H1 (cell line): ENCODE measurements at regions not wholly inside any gene's neighbourhood (a gene's known extent, or its start where the extent isn't known, plus 50 kb on each side); places are given as distances from the start of the nearest gene placed in this dataset.

Experiments used
- CTCF ChIA-PET: fragments of 300-600 bp; sonication (Branson Sonifier 250); formaldehyde crosslinking; loops from one replicate; lab custom pipeline; 2021; ENCODE audit not compliant: partially characterized antibody; lab: Charles Lee
- POLR2A ChIA-PET: fragments of 300-600 bp; sonication (Branson Sonifier 250); formaldehyde crosslinking; loops from one replicate; lab custom pipeline; 2021; ENCODE audit warnings: inconsistent platforms; ENCODE audit not compliant: partially characterized antibody; lab: Charles Lee
- DNase-seq, 2 experiments: peaks; one replicate each; pipeline versions ENCODE4 v3.0.0 to v3.0.0-alpha.2; 2010 to 2022; ENCODE audit warnings: low spot score in 2 of 2, low read depth in 1 of 2, mixed read lengths in 1 of 2
- FAIRE-seq: peaks from 2 replicates; lab custom pipeline; 2011; peaks lifted over from hg19 to GRCh38; lab: Jason Lieb, UNC
- H2AFZ ChIP-seq: 2 replicates; pipeline ENCODE4 v1.8.1; 2012; ENCODE audit warnings: low read length, inconsistent platforms
- H2AK5ac ChIP-seq: 2 replicates; pipeline ENCODE4 v1.6.1; 2013; ENCODE audit warnings: low read depth, low read length
- H2BK120ac ChIP-seq: replicated peaks from 2 replicates; pipeline ENCODE3; 2013; ENCODE audit warnings: low read depth, low read length, inconsistent platforms
- H2BK12ac ChIP-seq: 2 replicates; pipeline ENCODE4 v1.6.1; 2013; ENCODE audit warnings: low read depth, low read length
- H2BK15ac ChIP-seq: 2 replicates; pipeline ENCODE4 v1.6.1; 2013; ENCODE audit warnings: low read length
- H2BK20ac ChIP-seq: 2 replicates; pipeline ENCODE4 v1.6.1; 2013; ENCODE audit warnings: low read length
- H2BK5ac ChIP-seq: 2 replicates; pipeline ENCODE4 v1.6.1; 2013; ENCODE audit warnings: low read depth, low read length
- H3K14ac ChIP-seq: 2 replicates; pipeline ENCODE4 v1.6.1; 2013; ENCODE audit warnings: inconsistent platforms; ENCODE audit not compliant: insufficient read length
- H3K18ac ChIP-seq: 2 replicates; pipeline ENCODE4 v1.6.1; 2013; ENCODE audit warnings: low read length; ENCODE audit errors: extremely low read depth
- H3K23ac ChIP-seq: 2 replicates; pipeline ENCODE4 v1.6.1; 2013; ENCODE audit warnings: inconsistent platforms; ENCODE audit not compliant: insufficient read length
- H3K23me2 ChIP-seq: 2 replicates; pipeline ENCODE4 v1.6.1; 2013; ENCODE audit warnings: low read depth, low read length
- H3K27ac ChIP-seq: 2 replicates; pipeline ENCODE4 v1.6.1; 2011; ENCODE audit warnings: low read depth, low read length, inconsistent platforms
- H3K27me3 ChIP-seq, 4 experiments: replicated peaks in 1 of 4; 1 replicate in 1 of 4; 2 replicates in 3 of 4; pipeline versions ENCODE4 v1.6.1 to v1.8.1; 2011 to 2013; ENCODE audit warnings: low read length in 3 of 4, mild to moderate bottlenecking in 3 of 4, inconsistent platforms in 2 of 4, mixed read lengths in 2 of 4, moderate library complexity in 1 of 4; ENCODE audit not compliant: control insufficient read depth in 3 of 4, insufficient read depth in 3 of 4; ENCODE audit errors: extremely low read depth in 1 of 4
- H3K36me3 ChIP-seq, 4 experiments: 2 replicates each; pipeline versions ENCODE4 v1.6.1 to v1.8.1; 2011 to 2013; ENCODE audit warnings: mild to moderate bottlenecking in 4 of 4, low read length in 3 of 4, moderate library complexity in 2 of 4, control low read depth in 1 of 4, inconsistent platforms in 1 of 4; ENCODE audit not compliant: insufficient read depth in 4 of 4, control insufficient read depth in 2 of 4
- H3K4ac ChIP-seq: replicated peaks from 2 replicates; pipeline ENCODE3; 2013; ENCODE audit warnings: low read length, low read depth, mixed read lengths, inconsistent platforms; ENCODE audit not compliant: insufficient read length
- H3K4me1 ChIP-seq, 4 experiments: replicated peaks in 1 of 4; 1 replicate in 1 of 4; 2 replicates in 3 of 4; pipeline versions ENCODE4 v1.6.1 to v1.8.1; 2011 to 2013; ENCODE audit warnings: low read length in 3 of 4, inconsistent platforms in 2 of 4, mixed read lengths in 1 of 4; ENCODE audit not compliant: insufficient read depth in 4 of 4, control insufficient read depth in 3 of 4
- H3K4me2 ChIP-seq, 2 experiments: 2 replicates each; pipeline versions ENCODE4 v1.6.1 to v1.8.1; 2011 to 2013; ENCODE audit warnings: low read depth in 2 of 2, low read length in 2 of 2, control low read depth in 1 of 2, inconsistent platforms in 1 of 2, mild to moderate bottlenecking in 1 of 2; ENCODE audit not compliant: insufficient read depth in 1 of 2
- H3K4me3 ChIP-seq, 4 experiments: fragments of 200-600, 300-600 bp in 1 of 4; sonication (generic), shearing (Covaris generic), sonication (Bioruptor Twin) in 1 of 4; 2 replicates each; pipeline versions ENCODE4 v1.5.1 to v1.8.1; 2011 to 2016; ENCODE audit warnings: low read length in 4 of 4, low read depth in 3 of 4, control low read depth in 2 of 4, inconsistent platforms in 2 of 4, mild to moderate bottlenecking in 2 of 4, mixed read lengths in 1 of 4, moderate library complexity in 1 of 4; ENCODE audit not compliant: insufficient read depth in 2 of 4; ENCODE audit errors: extremely low read depth in 1 of 4
- H3K56ac ChIP-seq: replicated peaks from 2 replicates; pipeline ENCODE3; 2013; ENCODE audit warnings: low read depth, mild to moderate bottlenecking, mixed read lengths, low read length, inconsistent platforms; ENCODE audit not compliant: insufficient read length
- H3K79me1 ChIP-seq: 2 replicates; pipeline ENCODE4 v1.6.1; 2013; ENCODE audit warnings: low read depth, low read length, control low read depth
- H3K79me2 ChIP-seq, 2 experiments: 2 replicates each; pipeline versions ENCODE4 v1.6.1 to v1.8.1; 2012 to 2013; ENCODE audit warnings: low read length in 2 of 2, mild to moderate bottlenecking in 2 of 2, inconsistent platforms in 1 of 2; ENCODE audit not compliant: insufficient read depth in 2 of 2, control insufficient read depth in 1 of 2
- H3K9ac ChIP-seq, 4 experiments: replicated peaks in 1 of 4; 1 replicate in 1 of 4; 2 replicates in 3 of 4; pipeline versions ENCODE4 v1.6.1 to v1.8.1; 2011 to 2013; ENCODE audit warnings: low read depth in 3 of 4, low read length in 3 of 4, control low read depth in 2 of 4, mild to moderate bottlenecking in 2 of 4, moderate library complexity in 2 of 4, inconsistent platforms in 1 of 4; ENCODE audit errors: extremely low read depth in 1 of 4
- H3K9me3 ChIP-seq, 2 experiments: 2 replicates each; pipeline versions ENCODE4 v1.6.1 to v1.8.1; 2012 to 2013; ENCODE audit warnings: mild to moderate bottlenecking in 2 of 2, moderate library complexity in 2 of 2, control low read depth in 1 of 2, inconsistent platforms in 1 of 2, low read depth in 1 of 2, low read length in 1 of 2, mixed read lengths in 1 of 2; ENCODE audit not compliant: insufficient read depth in 2 of 2
- H4K20me1 ChIP-seq, 2 experiments: replicated peaks in 1 of 2; 2 replicates each; pipeline versions ENCODE3 to v1.8.1; 2011 to 2013; ENCODE audit warnings: inconsistent platforms in 2 of 2, low read length in 2 of 2, mild to moderate bottlenecking in 1 of 2; ENCODE audit not compliant: insufficient read depth in 2 of 2, control insufficient read depth in 1 of 2
- H4K5ac ChIP-seq: 2 replicates; pipeline ENCODE4 v1.6.1; 2013; ENCODE audit warnings: low read length, low read depth, mixed read lengths, inconsistent platforms; ENCODE audit not compliant: insufficient read length
- H4K8ac ChIP-seq: 2 replicates; pipeline ENCODE4 v1.8.0; 2013; ENCODE audit warnings: mild to moderate bottlenecking, moderate library complexity, low read length, inconsistent platforms; ENCODE audit not compliant: insufficient read depth; ENCODE audit errors: extremely low read depth
- H4K91ac ChIP-seq: replicated peaks from 2 replicates; pipeline ENCODE3; 2013; ENCODE audit warnings: low read length, mixed read lengths, inconsistent platforms; ENCODE audit not compliant: insufficient read length
- E2F6 ChIP-seq: IDR thresholded peaks from 2 replicates; pipeline ENCODE4 v1.6.1; 2012; ENCODE audit warnings: inconsistent platforms
- KDM5A ChIP-seq: fragments of 200-600 bp; IDR thresholded peaks from 2 replicates; pipeline ENCODE4 v1.7.1; 2012; ENCODE audit warnings: mild to moderate bottlenecking, low read length, inconsistent platforms, mixed read lengths
- WGBS, 2 experiments: shearing (Covaris generic) in 1 of 2; methylation state at CpG; one replicate each; pipeline versions ENCODE4 v1.1.6 to v1.1.7; 2013 to 2015; ENCODE audit warnings: low lambda C conversion rate in 2 of 2, mixed read lengths in 2 of 2, inconsistent platforms in 1 of 2, low coverage in 1 of 2, missing lambda C conversion rate in 1 of 2; ENCODE audit not compliant: insufficient replicate concordance in 2 of 2, insufficient coverage in 1 of 2, insufficient read length in 1 of 2; ENCODE audit errors: extremely low coverage in 1 of 2, missing lambda C conversion rate in 1 of 2; 5-methylcytosine and 5-hydroxymethylcytosine counted together

- ChIA-PET CTCF (no interaction called here), POLR2A (no interaction called here)
- Histone ChIP-seq H3K4me1 (no peaks in the 10 kb centered on the region), H4K91ac (no peak overlapping the region), H3K14ac (no peak overlapping the region), H3K23ac (no peak overlapping the region), H2BK5ac (no peak overlapping the region), H2AFZ (no peak overlapping the region), H2BK15ac (no peak overlapping the region), H3K18ac (no peak overlapping the region), H4K20me1 (no peaks in the 10 kb centered on the region), H2BK120ac (no peak overlapping the region), H4K8ac (no peak overlapping the region), H3K27ac (no peak overlapping the region), H3K79me1 (no peaks in the 10 kb centered on the region), H3K79me2 (no peaks in the 10 kb centered on the region), H3K9me3 (no peaks in the 10 kb centered on the region), H2BK12ac (no peak overlapping the region), H3K4me2 (no peak overlapping the region), H3K36me3 (no peaks in the 10 kb centered on the region), H3K23me2 (no peaks in the 10 kb centered on the region), H4K5ac (no peak overlapping the region), H3K27me3 (no peaks in the 10 kb centered on the region), H2AK5ac (no peak overlapping the region), H3K4me3 (no peak overlapping the region), H2BK20ac (no peak overlapping the region), H3K4ac (no peak overlapping the region), H3K56ac (no peak overlapping the region), H3K9ac (no peak overlapping the region)
- DNase-seq (no peak), FAIRE-seq (no peak)
- 91% methylated on average over 1 of the region's 1 CpG; no CpG with 5 or more reads in 1 of the 2 experiments for WGBS, 2 experiments
- TF ChIP-seq E2F6 (no peak), KDM5A (no peak)
These were observed 320.0 kb upstream of the ROBO1 start for GRCh38 chr3:80087767-80088166.
